Ascending aorta (tissue), 2 donors: ENCODE measurements at regions not wholly inside any gene's neighbourhood (a gene's known extent, or its start where the extent isn't known, plus 50 kb on each side); places are given as distances from the start of the nearest gene placed in this dataset.
A peak's percentile ranks its signal among the peaks of the same experiment; 100 is the strongest.

Source experiments
- DNase-seq, 2 donors: peaks; one replicate each; pipeline ENCODE4 v3.0.0-alpha.2; 2019; ENCODE audit warnings: low spot score in 2 of 2
- H3K27ac ChIP-seq, 2 donors: fragments of 200-600 bp; sonication (generic); one replicate each; pipeline ENCODE4 v1.5.1; 2016 to 2017; ENCODE audit warnings: mild to moderate bottlenecking in 1 of 2
- H3K27me3 ChIP-seq: fragments of 200-600 bp; sonication (generic); one replicate; pipeline ENCODE4 v1.5.1; 2017
- H3K36me3 ChIP-seq, 2 donors: fragments of 200-600 bp; sonication (generic); one replicate each; pipeline ENCODE4 v1.5.1; 2016
- H3K4me1 ChIP-seq, 2 donors: fragments of 200-600 bp; sonication (generic); one replicate each; pipeline ENCODE4 v1.5.1; 2016 to 2017; ENCODE audit warnings: mild to moderate bottlenecking in 1 of 2
- H3K4me3 ChIP-seq, 2 donors: fragments of 200-600 bp; sonication (generic); one replicate each; pipeline ENCODE4 v1.5.1; 2016 to 2017; ENCODE audit warnings: mild to moderate bottlenecking in 1 of 2
- H3K9me3 ChIP-seq, 2 donors: fragments of 200-600 bp; sonication (generic); one replicate each; pipeline ENCODE4 v1.5.1; 2016
- intact Hi-C: fragments of 100-400 bp; cut with DNase I; formaldehyde crosslinking; loops from one replicate; pipeline ENCODE4 v1.15.1; 2023
- TF ChIP-seq, protein P1 (sequence below), 3 experiments: fragments of 200-600 bp in 2 of 3; fragments of 450-650 bp in 1 of 3; sonication (generic) in 2 of 3; IDR thresholded peaks; one replicate each; pipeline ENCODE4 v1.5.1; 2016 to 2019; ENCODE audit warnings: antibody characterized with exemption in 3 of 3, mild to moderate bottlenecking in 1 of 3, moderate library complexity in 1 of 3

DNA sequence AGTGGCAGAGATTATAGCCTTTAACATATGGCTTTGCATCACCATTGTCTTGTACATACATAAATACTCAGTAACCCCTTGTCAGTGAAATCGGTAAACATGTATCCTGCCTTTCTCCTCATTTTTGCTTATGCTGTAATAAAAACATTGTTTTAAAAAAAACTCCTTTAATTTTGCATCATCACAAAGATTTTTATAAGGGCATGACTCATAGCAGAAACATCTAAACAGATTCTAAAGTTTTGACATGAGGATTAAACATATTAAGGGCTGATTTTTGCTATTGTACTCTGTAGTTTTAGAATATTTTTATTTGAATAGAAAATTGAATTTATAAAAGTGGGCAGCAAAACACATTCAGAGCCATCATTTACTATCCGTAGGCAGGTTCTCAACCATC lies 275.9 kb downstream of the ZIC4 start:
- Histone ChIP-seq H3K27ac (no peak overlapping the region), H3K4me3 (no peak overlapping the region), H3K4me1 (no peaks in the 10 kb centered on the region), H3K27me3 (no peaks in the 10 kb centered on the region), H3K36me3 (no peaks in the 10 kb centered on the region), H3K9me3 (no peaks in the 10 kb centered on the region)
- no peak for DNase-seq
- TF ChIP-seq, protein P1, sequence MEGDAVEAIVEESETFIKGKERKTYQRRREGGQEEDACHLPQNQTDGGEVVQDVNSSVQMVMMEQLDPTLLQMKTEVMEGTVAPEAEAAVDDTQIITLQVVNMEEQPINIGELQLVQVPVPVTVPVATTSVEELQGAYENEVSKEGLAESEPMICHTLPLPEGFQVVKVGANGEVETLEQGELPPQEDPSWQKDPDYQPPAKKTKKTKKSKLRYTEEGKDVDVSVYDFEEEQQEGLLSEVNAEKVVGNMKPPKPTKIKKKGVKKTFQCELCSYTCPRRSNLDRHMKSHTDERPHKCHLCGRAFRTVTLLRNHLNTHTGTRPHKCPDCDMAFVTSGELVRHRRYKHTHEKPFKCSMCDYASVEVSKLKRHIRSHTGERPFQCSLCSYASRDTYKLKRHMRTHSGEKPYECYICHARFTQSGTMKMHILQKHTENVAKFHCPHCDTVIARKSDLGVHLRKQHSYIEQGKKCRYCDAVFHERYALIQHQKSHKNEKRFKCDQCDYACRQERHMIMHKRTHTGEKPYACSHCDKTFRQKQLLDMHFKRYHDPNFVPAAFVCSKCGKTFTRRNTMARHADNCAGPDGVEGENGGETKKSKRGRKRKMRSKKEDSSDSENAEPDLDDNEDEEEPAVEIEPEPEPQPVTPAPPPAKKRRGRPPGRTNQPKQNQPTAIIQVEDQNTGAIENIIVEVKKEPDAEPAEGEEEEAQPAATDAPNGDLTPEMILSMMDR (IDR thresholded peaks at IDR 0.05): no peak
- intact Hi-C loops: no loop called here

- no peak overlapping the region for H3K4me3 ChIP-seq
- no peaks in the 10 kb centered on the region for H3K9me3 ChIP-seq
- no peaks in the 10 kb centered on the region for H3K4me1 ChIP-seq
- H3K27me3 ChIP-seq: no peaks in the 10 kb centered on the region
- no peak overlapping the region for H3K27ac ChIP-seq
- intact Hi-C loops: no loop called here
- DNase-seq: no peak
- H3K36me3 ChIP-seq: no peaks in the 10 kb centered on the region
- TF ChIP-seq, protein P1 (IDR thresholded peaks at IDR 0.05): no peak
Measured at GRCh38 chr3:147129665-147130064, 276.7 kb downstream of the ZIC4 start.

- H3K4me3 ChIP-seq: no peak overlapping the region
- no peaks in the 10 kb centered on the region for H3K27me3 ChIP-seq
- H3K36me3 ChIP-seq: no peaks in the 10 kb centered on the region
- H3K4me1 ChIP-seq: no peaks in the 10 kb centered on the region
- no peak overlapping the region for H3K27ac ChIP-seq
- intact Hi-C loops: no loop called here
- TF ChIP-seq, protein P1 (IDR thresholded peaks at IDR 0.05): no peak
- no peak for DNase-seq
- no peaks in the 10 kb centered on the region for H3K9me3 ChIP-seq
Measured at GRCh38 chr3:147122350-147122749, 284.0 kb downstream of the ZIC4 start.

DNA sequence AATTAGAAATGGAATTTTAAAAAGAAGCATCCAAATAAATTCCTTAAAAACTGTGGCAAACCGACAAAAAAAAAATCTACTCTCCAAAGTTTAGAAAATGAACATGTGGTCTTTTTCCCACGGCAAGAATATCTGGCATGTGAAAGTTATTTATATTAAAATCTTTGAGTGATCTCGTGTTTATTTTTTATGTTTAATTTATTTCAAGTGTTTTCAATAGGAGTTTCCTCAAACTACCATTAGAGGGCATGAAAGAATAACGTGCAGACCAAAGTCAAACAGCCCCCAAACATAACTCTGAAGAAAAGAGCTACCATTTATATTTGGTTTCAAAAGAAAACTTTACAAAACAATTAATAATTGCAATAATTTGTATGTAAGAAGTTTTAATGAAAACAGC lies 286.4 kb downstream of the ZIC4 start:
- no peaks in the 10 kb centered on the region for H3K36me3 ChIP-seq
- H3K4me1 ChIP-seq: no peaks in the 10 kb centered on the region
- TF ChIP-seq, protein P1 (IDR thresholded peaks at IDR 0.05): peak in 1 of 3 experiments; percentile 11
- H3K9me3 ChIP-seq: no peaks in the 10 kb centered on the region
- DNase-seq: no peak
- H3K27me3 ChIP-seq: no peaks in the 10 kb centered on the region
- intact Hi-C loops: no loop called here
- H3K27ac ChIP-seq: no peak overlapping the region
- no peak overlapping the region for H3K4me3 ChIP-seq

GRCh38 chr3:147119346-147119745 lies 287.0 kb downstream of the ZIC4 start:
- no peak overlapping the region for H3K27ac ChIP-seq
- no peak for DNase-seq
- intact Hi-C loops: no loop called here
- H3K4me3 ChIP-seq: no peak overlapping the region
- H3K36me3 ChIP-seq: no peaks in the 10 kb centered on the region
- no peaks in the 10 kb centered on the region for H3K4me1 ChIP-seq
- TF ChIP-seq, protein P1 (IDR thresholded peaks at IDR 0.05): no peak
- no peaks in the 10 kb centered on the region for H3K27me3 ChIP-seq
- no peaks in the 10 kb centered on the region for H3K9me3 ChIP-seq

DNA sequence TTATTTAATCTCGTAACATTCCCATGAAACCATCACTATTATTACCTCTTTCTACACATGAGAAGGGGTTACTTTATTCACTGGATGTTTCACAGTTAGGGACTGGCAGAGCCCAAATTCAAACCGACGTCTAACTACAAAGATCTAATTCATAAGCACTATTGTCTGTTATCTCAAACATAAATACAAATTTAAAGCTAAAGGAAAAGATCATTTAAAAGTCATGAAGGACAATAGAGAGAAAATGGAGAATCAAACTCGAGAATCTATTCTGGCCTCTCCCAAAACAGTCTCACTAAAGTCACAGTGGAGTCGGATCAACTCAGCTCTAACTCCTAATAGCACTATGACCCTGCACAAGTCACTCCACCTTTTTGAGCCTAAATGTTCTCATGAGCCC lies 287.7 kb downstream of the ZIC4 start:
- Histone ChIP-seq H3K36me3 (no peaks in the 10 kb centered on the region), H3K27me3 (no peaks in the 10 kb centered on the region), H3K4me3 (no peak overlapping the region), H3K4me1 (no peaks in the 10 kb centered on the region), H3K9me3 (no peaks in the 10 kb centered on the region), H3K27ac (no peak overlapping the region)
- no peak for DNase-seq
- intact Hi-C loops: no loop called here
- TF ChIP-seq, protein P1 (IDR thresholded peaks at IDR 0.05): no peak
